MM.1S (cell line): ENCODE measurements at regions not wholly inside any gene's neighbourhood (a gene's known extent, or its start where the extent isn't known, plus 50 kb on each side); places are given as distances from the start of the nearest gene placed in this dataset.

Experiments
- CTCF ChIP-seq: fragments of 300-600 bp; sonication (generic); IDR thresholded peaks from 2 replicates; pipeline ENCODE4 v1.5.1; 2016; ENCODE audit warnings: antibody characterized with exemption, low read length, mixed read lengths
- EZH2phosphoT487 ChIP-seq: fragments of 300-600 bp; sonication (generic); IDR thresholded peaks from 2 replicates; pipeline ENCODE4 v1.6.1; 2018; ENCODE audit warnings: antibody characterized with exemption, low read length

- TF ChIP-seq CTCF (no peak), EZH2phosphoT487 (no peak)
Measured at GRCh38 chr6:8858854-8859331, 423.5 kb upstream of the SLC35B3 start.
